ENCODE measurements at regions not wholly inside any gene's neighbourhood (a gene's known extent, or its start where the extent isn't known, plus 50 kb on each side); places are given as distances from the start of the nearest gene placed in this dataset.
"Not testable (repeated sequence)": the region's sequence is repeated elsewhere in the genome, so short reads cannot be mapped to it uniquely, and the experiment has no call there.

DNA sequence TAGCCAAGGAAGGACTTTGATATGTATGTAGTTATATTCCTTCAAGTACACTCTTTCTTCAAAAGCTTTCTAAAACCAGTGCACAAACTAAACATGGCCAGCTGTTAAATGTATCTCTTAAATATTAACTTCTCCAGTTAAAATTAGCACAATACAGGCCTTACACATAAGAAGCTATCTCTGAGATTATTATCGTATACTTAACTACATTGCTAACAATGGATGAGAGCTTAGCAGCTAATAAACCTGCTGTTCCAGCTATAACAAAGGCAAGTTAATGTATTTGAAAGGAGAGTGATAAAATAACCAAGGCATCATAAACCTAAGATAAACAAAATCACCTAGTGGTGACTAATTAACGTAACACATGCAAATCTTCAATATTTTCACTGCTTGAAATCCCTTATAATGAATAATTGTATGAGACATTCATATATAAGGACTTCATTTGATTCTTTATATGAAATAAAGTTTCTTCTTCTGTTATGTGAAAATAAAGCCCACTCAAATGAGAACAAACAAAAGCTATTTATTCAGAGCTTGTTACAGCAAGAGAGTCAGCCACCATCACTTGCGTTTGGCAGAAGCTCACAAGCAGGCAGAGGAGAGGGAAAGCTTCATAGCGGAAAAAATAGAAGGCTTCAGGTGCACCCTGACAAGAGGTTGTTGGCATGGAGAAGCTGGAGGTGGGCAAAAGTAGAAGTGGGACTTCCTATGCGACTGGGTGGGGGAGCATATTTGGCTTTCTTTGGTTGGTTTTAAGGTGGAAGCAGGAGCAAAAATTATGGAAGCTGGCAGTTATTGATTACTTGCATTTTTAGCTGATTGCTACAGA lies 274.1 kb upstream of the CHRM3 start:
- no peak for DNase-seq

DNA sequence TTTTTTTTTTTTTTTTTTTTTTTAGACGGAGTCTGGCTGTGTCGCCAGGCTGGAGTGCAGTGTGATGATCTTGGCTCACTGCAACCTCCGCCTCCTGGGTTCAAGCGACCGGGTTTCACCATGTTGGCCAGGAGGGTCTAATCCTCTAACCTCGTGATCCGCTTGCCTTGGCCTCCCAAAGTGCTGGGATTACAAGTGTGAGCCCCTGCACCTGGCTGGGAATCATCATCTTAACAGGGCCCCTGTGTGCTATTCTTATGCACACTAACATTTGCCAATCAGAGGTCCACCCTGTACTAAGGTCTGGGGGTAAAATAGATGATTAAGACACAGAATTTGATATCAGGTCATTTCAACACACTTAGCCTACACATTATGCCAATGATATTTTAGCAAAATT lies 278.7 kb upstream of the CHRM3 start:
- no peak for DNase-seq

DNA sequence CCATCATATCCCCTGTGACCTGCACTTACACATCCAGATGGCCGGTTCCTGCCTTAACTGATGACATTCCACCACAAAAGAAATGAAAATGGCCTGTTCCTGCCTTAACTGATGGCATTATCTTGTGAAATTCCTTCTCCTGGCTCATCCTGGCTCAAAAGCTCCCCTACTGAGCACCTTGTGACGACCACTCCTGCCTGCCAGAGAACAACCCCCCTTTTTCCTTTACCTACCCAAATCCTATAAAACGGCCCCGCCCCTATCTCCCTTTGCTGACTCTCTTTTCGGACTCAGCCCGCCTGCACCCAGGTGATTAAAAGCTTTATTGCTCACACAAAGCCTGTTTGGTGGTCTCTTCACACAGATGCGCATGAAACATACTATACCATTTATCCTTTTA lies 279.7 kb upstream of the CHRM3 start:
- DNase-seq, result not testable (repeated sequence)

DNA sequence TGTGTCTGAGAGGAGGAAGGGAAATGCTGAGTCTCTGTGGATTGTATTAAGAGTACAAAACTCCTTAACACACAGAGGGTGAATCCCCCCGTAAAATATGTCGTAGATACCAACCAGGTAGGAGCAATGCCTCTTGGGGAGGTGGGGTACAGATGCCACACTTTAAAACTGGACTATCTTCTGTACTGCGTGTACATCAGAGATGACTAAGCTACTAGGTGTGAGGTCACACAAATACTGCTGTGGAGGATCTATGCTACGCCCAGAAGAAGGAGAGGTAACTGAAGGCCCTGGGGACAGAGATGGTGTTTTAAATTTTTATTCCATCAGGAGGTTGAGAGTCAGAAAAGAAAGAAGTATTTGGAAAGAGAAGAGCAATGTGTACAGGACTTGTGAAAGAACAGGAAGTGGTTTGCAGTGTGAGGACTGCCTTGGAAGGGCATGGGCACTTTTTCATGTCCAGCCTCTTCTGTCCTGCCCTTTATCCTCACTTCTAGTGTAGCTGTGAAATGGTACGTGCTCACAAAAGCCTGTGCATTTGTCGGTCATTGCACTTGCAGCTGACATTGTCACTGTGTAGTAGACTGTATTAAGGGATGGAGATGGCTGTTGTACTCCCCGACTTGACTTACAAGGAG lies 287.8 kb upstream of the CHRM3 start:
- DNase-seq, result no peak

DNA sequence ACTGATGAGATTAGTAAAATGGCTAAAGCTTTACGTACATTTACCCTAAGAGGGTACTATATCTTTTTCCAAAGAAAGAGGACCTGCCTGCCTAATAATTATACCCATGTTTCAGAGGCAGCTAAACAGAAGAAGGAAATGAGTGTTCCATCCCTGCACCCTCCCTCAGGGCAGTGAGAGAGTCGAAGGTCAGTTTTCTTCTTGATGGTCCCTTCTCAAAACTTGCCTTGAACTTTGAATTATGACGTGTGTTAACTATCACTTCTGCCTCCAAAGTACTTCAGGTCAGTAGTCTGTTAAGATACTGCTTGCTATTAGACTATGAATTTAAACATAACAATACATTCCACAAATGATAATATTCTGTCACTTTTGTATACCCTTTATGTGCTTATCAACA lies 294.8 kb upstream of the CHRM3 start:
- no peak for DNase-seq

DNA sequence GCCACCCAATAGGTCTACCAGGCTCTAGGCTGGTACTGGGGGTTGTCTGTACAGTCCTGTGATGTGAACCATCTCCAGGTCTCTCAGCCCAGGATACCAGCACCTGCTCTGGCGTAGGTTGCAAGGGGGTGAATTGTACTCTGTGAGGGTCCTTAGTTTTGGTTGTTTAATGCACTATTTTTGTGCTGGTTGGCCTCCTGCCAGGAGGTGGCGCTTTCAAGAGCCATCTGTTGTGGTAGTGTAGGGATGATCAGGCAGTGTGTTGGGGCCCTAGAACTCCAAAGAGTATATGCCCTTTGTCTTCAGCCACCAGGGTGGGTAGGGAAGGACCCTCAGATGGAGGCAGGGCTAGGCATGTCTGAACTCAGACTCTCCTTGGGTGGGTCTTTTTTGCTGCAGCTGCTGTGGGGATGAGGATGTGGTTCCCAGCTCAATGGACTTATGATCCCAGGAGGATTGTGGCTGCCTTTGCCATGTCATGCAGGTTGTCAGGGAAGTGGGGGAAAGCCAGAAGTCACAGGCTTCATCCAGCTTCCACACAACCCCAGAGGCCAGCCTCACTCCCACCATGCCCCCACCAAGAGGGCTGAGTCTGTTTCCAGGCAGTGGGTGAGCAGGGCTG lies 301.8 kb upstream of the CHRM3 start:
- no peak for DNase-seq

DNA sequence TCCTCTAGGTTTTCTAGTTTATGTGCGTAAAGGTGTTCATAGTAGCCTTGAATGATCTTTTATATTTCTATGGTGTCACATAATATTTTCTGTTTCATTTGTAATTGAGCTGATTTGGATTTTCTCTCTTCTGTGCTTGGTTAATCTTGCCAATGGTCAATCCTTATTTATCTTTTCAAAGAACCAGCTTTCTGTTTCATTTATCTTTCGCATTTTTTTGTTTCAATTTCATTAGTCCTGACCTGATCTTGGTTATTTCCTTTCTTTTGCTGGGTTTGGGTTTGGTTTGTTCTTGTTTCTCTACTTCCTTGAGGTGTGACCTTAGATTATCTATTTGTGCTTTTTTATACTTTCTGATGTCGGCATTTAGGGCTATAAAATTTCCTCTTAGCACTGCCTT lies 304.4 kb upstream of the CHRM3 start:
- not testable (repeated sequence) for DNase-seq

DNA sequence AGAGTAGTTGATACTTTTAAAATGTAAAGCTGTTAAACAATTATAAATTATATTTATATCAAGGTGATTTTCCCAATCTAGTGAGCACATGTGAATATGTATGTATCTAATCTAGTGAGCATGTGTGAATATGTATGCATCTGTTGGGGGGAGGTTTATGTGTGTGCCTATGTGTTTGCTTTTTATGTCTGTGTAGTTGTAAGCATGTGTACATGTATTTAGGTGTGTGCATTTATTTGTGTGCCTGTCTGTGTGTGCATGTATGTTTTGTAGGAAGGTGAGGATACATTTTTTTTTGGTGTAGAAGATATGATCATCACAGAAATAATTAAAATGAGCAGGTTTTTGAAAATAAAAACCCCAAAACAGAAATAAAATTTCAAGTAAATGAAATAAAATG lies 318.9 kb upstream of the CHRM3 start:
- DNase-seq, result no peak

DNA sequence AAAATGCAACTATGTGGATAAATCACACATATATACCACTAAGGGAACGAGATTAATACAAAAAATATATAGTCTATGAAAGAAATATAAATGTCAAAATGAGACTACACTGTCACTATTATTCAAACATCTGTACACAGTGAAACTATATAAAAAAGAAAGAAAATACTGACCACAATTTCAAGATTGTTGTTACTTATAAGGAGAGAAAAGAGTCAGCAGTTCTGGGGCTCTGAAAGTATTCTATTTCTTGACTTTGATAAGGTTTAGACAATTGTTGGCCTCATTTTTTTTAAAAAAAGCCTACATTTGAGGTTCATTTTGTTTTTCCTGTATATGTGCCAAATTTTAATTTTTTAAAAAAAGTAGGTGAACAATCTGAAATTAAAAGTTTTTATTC lies 319.3 kb upstream of the CHRM3 start:
- no peak for DNase-seq

DNA sequence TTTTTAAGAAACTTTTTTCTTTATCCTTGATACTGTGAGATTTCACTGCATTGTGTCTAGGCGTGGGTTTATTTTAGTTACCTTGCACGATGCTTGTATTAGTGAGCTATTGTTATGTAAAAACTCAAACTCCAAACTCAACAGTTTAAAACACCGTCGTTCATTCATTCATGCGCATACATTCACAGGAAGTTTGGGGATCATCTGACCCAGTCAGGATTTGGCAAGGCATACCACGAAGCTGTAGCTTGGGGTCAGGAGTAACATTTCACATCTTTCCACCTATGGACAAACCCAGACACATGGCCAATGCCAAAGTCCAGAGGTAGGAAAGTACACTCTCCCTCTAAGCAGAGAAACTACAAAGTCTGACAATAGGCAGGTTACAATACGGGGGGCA lies 324.6 kb upstream of the CHRM3 start:
- no peak for DNase-seq

DNA sequence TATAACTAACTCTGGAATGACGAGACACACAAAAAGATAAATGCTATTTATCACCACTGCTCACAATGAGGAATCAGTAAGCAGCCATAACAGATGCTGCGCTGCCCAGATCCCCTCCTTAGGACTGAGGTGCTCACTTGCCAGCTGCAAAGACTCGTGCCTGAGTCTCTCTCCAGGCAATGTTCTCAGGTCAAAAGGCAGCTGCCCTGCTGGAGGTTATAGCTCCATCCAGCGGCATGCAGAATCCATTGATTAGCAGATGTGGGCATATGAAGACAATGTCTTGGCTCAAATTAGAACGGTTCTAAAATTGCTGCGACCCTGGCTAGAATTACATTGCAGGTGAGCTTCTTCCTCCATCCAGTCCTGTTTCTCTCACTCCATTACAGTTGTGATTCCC lies 328.2 kb upstream of the CHRM3 start:
- no peak for DNase-seq

DNA sequence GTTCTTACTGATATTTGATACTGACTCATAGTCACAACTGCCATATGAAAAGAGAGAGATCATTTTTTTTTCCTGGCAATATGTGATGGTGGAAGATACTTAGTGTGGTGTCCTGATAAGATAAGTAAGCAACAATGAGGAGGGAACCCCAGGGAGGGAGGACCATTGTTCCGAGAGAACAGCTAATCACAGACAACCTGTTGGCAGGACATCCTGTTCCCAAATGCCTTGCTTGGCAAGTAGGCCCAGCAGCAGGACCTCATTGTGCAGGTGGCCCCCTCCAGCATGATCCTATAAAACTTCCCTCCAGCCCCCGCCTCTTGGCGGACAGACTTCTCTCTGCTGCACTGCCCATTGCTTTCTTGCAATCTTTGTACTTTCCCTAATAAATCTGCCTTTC lies 329.4 kb upstream of the CHRM3 start:
- DNase-seq, result no peak

DNA sequence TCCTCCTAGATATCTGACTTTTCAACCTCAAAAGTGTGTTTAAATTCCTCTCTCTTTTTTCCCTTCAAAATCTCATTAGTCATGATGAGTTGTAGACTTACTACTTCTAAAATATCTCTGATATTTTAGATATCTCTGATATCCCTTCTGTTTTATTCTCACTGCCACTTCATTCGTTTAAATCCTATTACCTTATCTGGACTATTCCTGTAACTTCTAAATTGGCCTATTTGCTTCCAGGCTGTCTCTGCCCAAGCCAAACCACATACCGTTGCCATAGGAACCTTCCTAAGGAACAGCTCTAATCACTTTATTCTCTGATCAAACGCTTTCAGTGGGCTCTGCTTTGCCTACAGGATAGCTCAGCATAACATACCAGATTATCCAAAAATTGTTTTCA lies 333.1 kb upstream of the CHRM3 start:
- DNase-seq, result no peak

DNA sequence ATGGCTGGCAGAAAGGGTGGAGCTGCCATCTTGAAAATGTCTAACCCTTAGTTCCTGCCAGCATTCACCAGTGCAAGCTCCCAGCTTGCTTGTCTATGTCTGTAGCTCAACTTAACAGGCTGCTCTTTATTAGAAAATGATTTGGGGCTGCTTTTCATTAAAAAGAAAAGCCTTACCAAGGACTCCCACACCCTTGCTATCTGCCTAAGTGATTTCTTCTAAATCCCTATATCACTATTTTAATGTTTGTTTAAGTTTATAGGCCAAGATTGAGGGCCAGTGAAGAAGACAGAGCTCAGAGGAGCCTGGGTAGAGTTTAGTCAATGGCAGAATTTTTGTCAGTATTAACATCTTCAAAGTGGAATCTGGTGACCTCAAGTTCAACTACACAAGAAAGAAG lies 336.8 kb upstream of the CHRM3 start:
- DNase-seq, result no peak

DNA sequence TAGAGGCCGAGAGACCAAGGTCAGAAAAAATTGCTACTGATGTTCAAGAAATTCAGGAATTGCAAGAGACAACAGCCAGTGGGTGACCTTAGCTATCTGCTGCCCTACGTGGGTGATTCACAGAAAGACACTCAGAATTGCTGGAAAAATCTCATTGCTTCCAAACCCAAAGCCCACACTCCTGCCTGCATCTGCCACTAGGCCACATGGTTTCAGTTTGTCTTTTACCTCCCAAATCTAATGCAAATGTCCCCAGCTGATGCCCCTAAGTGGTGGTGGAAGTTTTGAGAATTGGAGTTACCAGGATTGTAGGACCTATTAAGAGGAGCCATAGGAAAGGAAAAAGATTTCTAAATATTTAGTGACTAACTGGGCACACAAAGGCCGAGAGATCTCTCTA lies 341.5 kb upstream of the CHRM3 start:
- no peak for DNase-seq

DNA sequence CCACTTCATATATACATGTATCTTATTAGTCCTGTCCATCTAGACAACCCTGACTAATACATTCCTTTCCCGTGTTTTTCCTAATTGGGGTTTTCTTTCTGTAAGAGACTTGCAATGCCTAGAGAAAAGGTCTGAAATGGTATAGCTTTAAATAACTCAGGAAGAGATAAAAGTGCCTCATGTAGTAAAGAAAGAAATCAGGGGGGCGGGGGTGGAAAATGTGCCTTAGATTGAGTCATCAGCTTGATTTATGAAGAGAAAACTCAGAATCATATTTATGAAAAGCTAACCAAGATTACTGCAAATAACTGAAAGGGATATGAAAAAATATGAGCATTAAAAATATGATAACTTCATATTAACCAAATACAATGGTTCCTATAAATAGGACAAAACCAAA lies 345.8 kb upstream of the CHRM3 start:
- DNase-seq, result no peak

DNA sequence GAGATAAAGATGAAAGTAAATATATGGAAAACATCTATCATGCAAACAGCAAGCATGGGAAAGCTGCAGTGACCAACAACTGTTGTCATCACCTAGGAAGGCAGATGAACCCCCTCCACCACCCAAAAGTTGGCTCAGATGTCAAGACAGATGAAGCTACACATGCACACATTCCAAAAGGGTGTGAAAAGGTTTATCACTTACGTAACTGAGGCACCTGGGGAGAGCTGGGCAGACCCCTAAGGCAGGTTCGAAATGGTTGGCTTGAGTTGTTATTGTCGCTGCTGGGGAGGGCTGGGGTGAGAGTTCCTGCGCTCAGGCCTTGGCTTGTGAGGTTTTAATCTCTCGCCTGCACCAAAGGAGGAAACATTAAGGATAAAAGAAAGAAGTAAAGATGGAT lies 355.1 kb upstream of the CHRM3 start:
- DNase-seq, result no peak

DNA sequence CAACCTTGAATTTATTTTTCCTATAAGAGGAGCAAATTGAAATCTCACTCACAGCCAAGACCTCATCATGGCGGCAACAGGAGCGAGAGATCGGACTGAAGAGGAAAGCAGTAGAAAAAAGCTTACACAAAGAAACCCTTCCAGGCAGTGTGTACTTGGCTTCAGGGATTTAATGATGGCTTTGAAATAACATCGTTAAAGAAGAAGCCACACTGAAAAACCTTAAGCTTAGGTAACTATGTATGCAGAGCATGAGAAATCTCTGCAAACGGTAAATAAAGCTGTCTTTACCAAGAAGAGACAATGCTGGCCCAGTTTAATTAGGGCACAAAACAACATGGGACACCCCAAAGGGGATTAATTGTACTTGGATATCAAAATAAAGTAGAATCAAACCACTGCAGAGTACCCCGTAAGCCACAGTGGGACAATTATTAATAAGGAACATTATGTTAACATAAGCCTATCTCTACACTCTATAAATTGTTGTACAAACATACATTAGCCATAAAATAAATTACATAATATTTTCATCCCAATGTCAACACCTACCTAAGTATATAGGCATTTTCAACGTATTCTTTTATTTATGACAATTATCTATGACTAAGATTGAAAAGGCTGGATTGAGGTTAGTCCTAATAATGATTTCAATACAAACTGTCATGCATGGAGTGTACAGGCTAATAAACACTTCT lies 360.2 kb upstream of the CHRM3 start:
- no peak for DNase-seq

DNA sequence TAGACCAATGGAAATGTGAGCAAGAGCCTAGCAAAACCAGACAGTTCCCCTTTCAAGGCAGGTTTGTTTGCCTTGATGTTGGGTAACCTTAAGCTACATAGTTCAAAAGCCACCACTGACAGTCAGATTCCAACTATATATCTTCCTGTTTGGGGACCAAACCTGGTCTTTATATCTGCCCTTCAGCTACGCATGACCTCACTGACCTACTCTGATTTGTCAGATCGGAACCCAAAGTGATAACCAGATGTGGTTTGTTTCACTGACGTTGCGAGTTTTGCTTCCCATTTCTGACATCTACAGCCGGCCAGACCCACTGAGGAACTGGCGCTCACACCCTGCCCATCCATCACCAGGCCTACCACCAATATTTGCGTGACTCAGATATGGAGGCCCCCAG lies 361.1 kb upstream of the CHRM3 start:
- DNase-seq, result no peak

DNA sequence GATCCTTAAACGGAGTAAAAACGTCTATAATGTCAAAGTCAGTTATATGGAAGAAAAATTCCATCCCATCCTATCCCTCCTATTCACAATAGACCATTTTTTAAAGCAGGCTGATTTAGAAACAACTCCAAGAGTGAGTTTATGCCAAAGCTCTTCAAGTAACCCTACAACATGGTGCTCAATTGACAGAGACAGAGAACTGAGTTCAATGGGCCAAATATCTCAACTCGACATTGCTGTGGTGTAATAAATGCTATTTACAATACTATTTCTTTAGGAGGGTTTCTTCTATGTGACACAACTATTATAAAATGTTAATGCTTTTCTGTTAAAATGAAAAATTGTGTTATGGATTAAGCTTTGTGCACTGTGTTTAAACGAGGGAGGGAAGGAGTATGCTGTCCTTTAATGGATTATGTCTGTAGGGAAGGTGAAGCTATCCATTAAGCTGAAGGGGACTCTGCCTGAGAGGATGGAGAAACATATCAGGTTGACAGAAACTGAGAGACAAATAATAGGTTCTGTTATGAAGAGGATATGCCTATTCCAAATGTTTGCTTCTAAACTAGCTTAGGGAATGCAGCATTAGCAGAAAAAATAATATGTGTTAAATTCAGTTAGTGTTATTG lies 362.5 kb upstream of the CHRM3 start:
- no peak for DNase-seq

DNA sequence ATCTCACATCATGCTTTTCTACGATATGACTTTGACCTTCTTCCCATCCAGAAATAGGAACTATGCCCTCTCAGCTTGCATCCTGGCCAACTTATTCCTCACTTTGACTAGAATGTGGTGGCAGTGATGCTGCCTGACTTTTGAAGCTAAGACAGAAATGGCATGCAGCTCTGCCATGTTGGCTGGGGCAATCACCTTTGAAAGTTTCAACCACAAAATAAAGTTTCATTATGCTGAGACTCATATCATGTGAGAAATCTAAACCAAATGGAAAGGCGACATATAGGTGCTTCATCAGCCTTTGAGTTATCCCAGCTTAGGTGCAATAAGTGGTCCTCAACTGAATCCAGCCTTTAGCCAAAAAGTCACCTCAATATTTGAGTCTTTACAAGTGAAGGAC lies 370.0 kb upstream of the CHRM3 start:
- no peak for DNase-seq

DNA sequence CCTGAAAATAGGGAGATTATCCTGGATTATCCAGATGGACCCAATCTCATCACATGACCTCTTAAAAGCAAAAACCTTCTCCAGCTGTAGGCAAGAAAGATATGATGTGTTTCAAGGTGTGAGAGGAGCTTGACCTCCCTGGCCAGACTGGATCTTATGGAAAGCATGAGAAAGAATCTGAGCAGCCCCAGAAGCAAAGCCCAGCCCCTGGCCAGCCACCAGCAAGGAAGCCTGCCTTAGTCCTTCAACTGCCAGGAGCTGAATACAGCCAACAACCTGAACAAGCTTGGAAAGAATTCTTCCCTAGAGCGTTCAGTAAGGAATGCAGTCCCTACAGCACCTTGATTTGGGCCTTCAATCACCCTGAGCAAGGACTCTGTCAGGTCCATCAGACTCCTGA lies 375.0 kb upstream of the CHRM3 start:
- DNase-seq, result no peak

DNA sequence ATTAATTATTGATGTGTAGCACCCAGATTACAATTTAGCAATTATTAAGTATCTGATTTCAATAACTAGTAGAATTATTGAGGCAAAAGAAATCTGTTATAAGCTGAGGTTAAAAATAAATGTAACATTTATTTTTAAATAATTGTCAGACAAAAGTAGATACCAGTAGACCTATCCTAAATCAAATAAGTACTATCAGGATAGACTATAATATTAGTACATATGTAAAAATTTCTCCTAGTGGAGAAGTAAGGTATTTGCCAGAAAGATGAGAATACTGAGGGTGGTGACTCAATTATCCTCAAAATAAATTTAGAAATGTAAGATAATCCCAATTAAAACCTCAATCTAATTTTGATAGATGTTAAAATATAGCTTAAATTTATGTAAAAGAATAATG lies 377.8 kb upstream of the CHRM3 start:
- no peak for DNase-seq
